GM21528 (cell line): ENCODE measurements at regions not wholly inside any gene's neighbourhood (a gene's known extent, or its start where the extent isn't known, plus 50 kb on each side); places are given as distances from the start of the nearest gene placed in this dataset.

Experiments
- ATAC-seq: cut with Tn5 transposase; IDR thresholded peaks from one replicate; pipeline ENCODE4 v1.9.1; 2021; ENCODE audit warnings: mild to moderate bottlenecking, moderate library complexity; ENCODE audit not compliant: unreplicated experiment, low FRiP score

DNA sequence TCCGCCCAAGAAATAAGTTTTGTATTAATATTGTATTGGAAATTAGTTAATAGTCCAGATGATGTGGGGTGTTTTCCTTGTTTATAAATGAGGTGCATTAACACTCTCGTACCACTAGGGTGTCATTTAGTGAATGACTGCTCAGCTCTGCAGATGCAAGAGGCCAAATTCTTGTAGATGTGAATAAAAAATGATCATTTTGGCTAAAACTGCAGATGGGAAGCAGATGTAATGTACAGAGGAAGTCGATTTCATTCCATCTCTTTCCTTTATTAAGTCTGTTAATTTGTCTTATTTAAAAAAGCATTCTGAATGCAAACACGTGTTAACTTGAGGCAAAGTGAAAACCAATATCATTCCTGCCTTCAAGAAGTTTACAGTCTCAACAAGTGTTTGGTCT, 108.1 kb downstream of the DHX15 start:
- ATAC-seq: no peak

DNA sequence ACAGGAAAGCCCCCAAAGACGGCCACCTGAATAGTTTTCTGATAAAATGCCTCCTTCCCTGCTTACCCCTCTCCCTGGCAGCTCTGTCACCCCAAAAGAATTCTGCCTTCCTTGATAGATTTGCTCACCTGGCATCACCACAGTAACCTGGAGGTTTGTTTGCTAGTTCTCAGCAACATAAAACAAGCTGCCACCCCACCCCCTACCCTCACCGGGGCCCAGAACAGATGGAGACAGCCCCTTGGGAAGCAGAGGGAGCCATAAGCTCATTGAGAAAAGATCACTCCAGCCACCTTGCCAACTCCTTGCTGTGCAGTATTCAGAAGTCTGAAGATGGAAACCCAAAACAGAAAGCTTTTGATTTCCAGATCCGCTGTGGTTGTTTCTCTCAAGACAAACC, 108.6 kb downstream of the DHX15 start:
- ATAC-seq: no peak

DNA sequence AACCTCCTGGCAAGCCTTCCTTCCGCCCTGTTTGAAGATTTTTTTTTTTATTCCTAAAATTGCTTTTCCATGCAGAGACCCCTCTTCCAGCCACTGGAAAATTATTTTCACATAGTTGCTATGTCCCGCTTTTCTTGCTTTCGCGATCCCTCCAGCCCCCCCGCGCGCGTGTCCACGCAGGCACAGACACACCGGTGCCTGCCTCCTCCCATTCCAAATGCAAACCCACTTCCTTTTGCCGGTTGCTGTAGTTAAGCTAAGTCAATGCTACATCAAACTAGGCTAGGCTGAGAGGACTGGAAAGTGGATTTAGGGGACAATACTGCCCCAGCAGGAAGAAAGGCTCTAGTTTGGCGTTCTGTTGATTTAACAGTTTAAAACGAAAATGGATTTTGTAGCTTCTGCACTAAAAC, 111.0 kb downstream of the DHX15 start:
- no peak for ATAC-seq

GRCh38 chr4:24472514-24473308, 111.6 kb downstream of the DHX15 start:
- peak; percentile 69 for ATAC-seq

GRCh38 chr4:24472161-24472510, 112.2 kb downstream of the DHX15 start:
- no peak for ATAC-seq

- ATAC-seq: no peak
These were observed 112.7 kb downstream of the DHX15 start for GRCh38 chr4:24471486-24472160.

DNA sequence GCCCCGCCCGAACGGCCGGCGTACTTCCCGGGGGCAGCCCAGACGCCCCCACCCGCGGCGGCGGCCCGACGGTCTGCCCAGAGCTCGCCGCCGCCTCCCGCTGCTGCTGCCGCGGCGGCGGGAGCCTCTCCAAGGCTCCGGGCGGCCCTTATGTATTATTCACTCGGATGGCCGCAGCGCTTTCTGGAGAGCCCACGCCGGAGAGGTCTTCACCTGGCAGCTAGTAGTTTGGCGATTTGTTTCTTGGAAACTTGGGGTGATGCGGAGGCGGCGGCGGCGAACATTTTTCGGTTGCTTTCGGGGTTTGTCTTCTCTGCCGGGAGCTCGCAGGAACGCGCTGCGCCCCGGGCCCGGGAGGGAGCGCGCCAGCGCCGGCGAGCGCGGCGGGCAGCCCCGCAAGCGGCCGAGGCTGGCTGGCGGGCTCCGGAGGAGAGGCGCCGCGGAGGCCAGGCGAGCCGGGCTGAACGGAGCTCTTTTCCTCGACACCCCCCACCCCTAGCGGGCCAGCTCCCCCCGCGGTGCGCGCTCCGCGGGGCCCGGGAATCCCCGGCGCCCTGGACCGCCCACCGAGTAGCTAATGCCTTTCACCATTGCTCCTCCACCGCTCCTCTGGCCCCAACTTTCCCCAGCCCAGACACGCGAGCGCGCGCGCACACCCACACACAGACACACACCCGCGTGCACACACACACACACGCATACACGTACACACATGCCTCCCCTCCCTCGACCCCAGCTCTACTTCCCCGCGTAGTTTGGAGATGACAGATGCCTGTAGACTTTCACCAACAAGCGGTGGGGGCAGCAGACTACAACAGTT, 113.5 kb downstream of the DHX15 start:
- ATAC-seq: no peak

DNA sequence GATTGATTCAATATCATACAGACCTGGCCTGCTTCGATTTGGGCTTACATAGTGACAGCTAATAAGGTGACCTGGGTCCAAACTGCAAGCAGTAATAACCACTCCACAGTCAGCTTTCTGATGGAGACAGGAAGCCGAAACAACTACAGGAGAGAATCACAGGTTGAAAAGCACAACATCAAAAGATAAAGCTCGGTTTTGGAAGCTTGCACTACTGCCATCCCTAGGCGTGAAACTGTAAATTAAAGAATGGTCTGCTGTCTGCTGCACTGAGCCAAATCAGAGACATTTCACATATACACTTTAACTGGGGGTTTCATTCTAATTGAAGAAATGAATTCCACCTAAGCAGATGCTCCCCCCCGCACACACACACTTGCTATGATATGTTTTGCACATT, 116.3 kb downstream of the DHX15 start:
- ATAC-seq: no peak

DNA sequence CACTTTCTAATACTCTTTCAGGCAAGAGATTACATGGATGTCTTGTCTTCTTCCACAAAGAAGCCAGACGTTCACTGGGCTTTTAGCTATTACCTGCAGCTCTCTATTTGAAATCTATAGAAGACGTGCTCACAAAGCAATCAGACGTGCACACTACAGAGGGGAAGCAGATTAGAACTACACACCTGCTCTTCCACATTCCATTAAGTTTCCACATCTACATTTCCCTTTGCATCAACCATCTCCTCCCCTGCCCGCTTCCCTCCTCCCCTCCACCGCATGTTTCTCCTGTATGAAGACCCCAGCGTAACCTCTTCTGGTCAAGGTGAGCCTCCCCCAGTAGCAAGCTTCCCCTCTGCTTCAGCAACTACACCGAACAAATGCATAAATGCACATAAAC, 119.8 kb downstream of the DHX15 start:
- ATAC-seq: no peak

- no peak for ATAC-seq
These were observed 127.9 kb downstream of the DHX15 start for GRCh38 chr4:24456431-24456830.

DNA sequence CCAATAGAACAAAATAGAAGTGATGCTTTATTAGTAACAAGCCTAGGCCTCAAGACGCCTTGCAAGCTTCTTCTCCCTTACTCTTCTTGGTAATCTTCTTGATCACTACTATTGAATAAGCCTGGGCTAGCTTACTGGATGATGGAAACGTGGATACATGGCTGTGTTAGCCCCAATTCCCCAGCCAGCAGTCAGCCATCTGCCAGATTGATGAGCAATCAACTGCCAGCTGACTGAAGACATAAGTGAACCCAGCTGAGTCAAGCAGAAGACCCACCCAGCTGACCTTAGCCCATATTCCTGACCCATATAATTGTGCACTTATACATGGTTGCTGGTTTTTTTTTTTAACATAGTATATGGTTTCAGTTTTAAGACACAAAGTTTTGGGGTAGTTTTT, 130.4 kb downstream of the DHX15 start:
- ATAC-seq: no peak

- no peak for ATAC-seq
These were observed 132.5 kb downstream of the DHX15 start for GRCh38 chr4:24451870-24452269.

GRCh38 chr4:24443200-24443599, 141.2 kb downstream of the DHX15 start:
- ATAC-seq: no peak

GRCh38 chr4:24440765-24441164, 143.6 kb downstream of the DHX15 start:
- no peak for ATAC-seq

DNA sequence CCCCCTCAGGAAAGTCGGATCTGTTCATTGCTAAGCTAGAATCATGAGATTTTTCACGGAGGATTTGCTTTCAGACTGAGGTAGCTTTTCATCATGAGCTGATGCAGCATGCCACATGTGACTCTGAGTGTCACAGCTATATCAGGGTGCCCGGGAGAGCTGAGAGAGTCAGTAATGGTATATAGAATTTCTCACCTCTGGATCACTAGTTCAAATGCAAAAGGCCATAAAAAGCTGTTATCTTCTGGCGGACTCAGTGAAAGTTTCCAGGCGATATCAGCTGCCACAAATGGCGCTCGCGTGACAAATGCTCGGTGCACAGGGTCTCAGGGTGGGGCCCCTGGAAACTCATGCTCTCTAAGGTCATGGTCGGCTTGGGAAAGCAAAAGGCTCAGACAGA, 150.1 kb downstream of the DHX15 start:
- no peak for ATAC-seq

GRCh38 chr4:24433515-24434214, 150.7 kb downstream of the DHX15 start:
- no peak for ATAC-seq

DNA sequence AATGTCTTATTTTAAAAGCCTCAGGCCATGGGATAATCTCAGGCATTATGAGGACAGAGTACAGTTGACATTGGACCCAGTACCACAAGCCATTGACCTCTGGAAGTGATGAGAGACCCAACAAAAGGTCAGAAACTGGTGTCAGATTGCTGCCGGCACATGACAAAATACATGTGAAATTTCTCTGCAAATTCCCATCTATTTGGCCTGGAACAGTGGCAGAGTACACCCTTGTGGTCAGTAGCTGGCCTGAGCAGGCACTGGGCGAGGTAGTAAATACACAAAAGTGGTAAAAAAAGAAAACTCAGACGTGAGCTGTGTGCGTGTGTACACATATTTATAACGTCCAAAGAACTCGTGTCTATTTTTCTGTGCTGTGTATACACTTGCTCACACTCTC, 155.5 kb downstream of the DHX15 start:
- no peak for ATAC-seq

GRCh38 chr4:24426557-24426956, 157.8 kb downstream of the DHX15 start:
- ATAC-seq: no peak

- no peak for ATAC-seq
These were observed 158.5 kb downstream of the DHX15 start for GRCh38 chr4:24425863-24426262.

DNA sequence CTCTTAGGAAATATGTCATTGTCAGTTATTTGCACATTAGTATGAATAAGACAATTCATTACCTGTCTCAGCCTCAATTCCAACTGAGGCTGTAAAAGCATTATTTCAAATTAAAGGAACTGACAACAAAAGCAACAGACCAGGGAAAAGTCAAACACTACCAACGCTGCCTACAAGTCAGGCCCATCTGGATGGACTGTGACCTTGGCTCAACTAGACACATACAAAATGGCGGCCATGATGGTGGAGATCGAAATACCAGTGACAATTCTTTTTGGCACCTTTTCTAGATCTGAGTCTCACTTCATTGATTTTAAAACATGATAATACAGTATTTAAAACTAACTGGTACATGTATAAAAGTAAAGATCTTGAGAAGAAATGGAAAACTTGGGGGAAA, 160.7 kb downstream of the DHX15 start:
- no peak for ATAC-seq

GRCh38 chr4:24422644-24423043, 161.7 kb downstream of the DHX15 start:
- ATAC-seq: no peak
